K562 (cell line): ENCODE measurements at regions not wholly inside any gene's neighbourhood (a gene's known extent, or its start where the extent isn't known, plus 50 kb on each side); places are given as distances from the start of the nearest gene placed in this dataset.

Experiments used
- BHLHE40 ChIP-seq: IDR thresholded peaks from 2 replicates; pipeline ENCODE4 v1.6.1; 2011; ENCODE audit warnings: low read length, improper control_type of control experiment
- CBFA2T2 ChIP-seq: fragments of 450-650 bp; conservative IDR thresholded peaks from 2 replicates; pipeline ENCODE4 v1.6.1; 2017; ENCODE audit warnings: mild to moderate bottlenecking
- CTCF ChIP-seq, 3 experiments: IDR thresholded peaks in 2 of 3; conservative IDR thresholded peaks in 1 of 3; 2 replicates each; pipeline ENCODE4 v1.5.1; 2011 to 2012; ENCODE audit warnings: low read length in 3 of 3, mild to moderate bottlenecking in 3 of 3, control low read depth in 2 of 3, improper control_type of control experiment in 1 of 3, inconsistent platforms in 1 of 3, low read depth in 1 of 3, mixed read lengths in 1 of 3, moderate library complexity in 1 of 3; ENCODE audit not compliant: insufficient read depth in 2 of 3
- E2F3 ChIP-seq: fragments of 250-450 bp; sonication (Bioruptor Pico); IDR thresholded peaks from 2 replicates; pipeline ENCODE4 v1.4.0; 2020; ENCODE audit warnings: mild to moderate bottlenecking
- E2F6 ChIP-seq, 2 experiments: IDR thresholded peaks; 2 replicates each; pipeline ENCODE4 v1.6.1; 2011; ENCODE audit warnings: borderline replicate concordance in 1 of 2, control low read depth in 1 of 2, low read depth in 1 of 2, low read length in 1 of 2, mild to moderate bottlenecking in 1 of 2, mixed read lengths in 1 of 2, moderate library complexity in 1 of 2; ENCODE audit not compliant: insufficient read depth in 1 of 2, insufficient read length in 1 of 2, poor library complexity in 1 of 2, severe bottlenecking in 1 of 2; ENCODE audit errors: extremely low read depth in 1 of 2
- ETS2 ChIP-seq: IDR thresholded peaks from 2 replicates; pipeline ENCODE4 v1.6.1; 2016; ENCODE audit warnings: borderline replicate concordance, missing genetic modification characterization, mild to moderate bottlenecking, moderate library complexity, missing compliant biosample characterization; ENCODE audit not compliant: poor library complexity, severe bottlenecking
- GTF2E2 ChIP-seq: fragments of 200-800 bp; sonication (Bioruptor generic); IDR thresholded peaks from 2 replicates; pipeline ENCODE4 v1.6.1; 2016; ENCODE audit warnings: missing genetic modification characterization, missing compliant biosample characterization
- L3MBTL2 ChIP-seq: fragments of 450-650 bp; IDR thresholded peaks from 2 replicates; pipeline ENCODE4 v1.6.1; 2016; ENCODE audit warnings: mild to moderate bottlenecking, moderate library complexity
- PHB2 ChIP-seq: fragments of 450-650 bp; IDR thresholded peaks from 2 replicates; pipeline ENCODE4 v1.6.1; 2017; ENCODE audit warnings: low read depth
- TOE1 ChIP-seq, 2 experiments: fragments of 450-650 bp in 1 of 2; sonication (generic) in 1 of 2; formaldehyde crosslinking in 1 of 2; IDR thresholded peaks; 2 replicates each; pipeline versions ENCODE4 v1.7.1 to v1.8.0; 2016 to 2022; ENCODE audit warnings: borderline replicate concordance in 2 of 2, mild to moderate bottlenecking in 2 of 2, antibody characterized with exemption in 1 of 2, inconsistent platforms in 1 of 2, low read depth in 1 of 2, missing genetic modification reagents in 1 of 2, moderate library complexity in 1 of 2
- TF ChIP-seq, protein P1 (sequence below): sonication (generic); formaldehyde crosslinking; IDR thresholded peaks from 2 replicates; pipeline ENCODE4 v1.5.0; 2020; ENCODE audit warnings: missing genetic modification reagents
- TF ChIP-seq, protein P2 (sequence below), 2 experiments: fragments of 450-650 bp; formaldehyde crosslinking in 1 of 2; IDR thresholded peaks; 2 replicates each; pipeline versions ENCODE4 v1.4.0 to v1.6.1; 2014 to 2020; ENCODE audit warnings: mild to moderate bottlenecking in 2 of 2, borderline replicate concordance in 1 of 2, low read depth in 1 of 2
- TF ChIP-seq, protein P3 (sequence below): sonication (generic); formaldehyde crosslinking; IDR thresholded peaks from 2 replicates; pipeline ENCODE4 v1.8.1; 2023; ENCODE audit warnings: mild to moderate bottlenecking, missing genetic modification reagents

DNA sequence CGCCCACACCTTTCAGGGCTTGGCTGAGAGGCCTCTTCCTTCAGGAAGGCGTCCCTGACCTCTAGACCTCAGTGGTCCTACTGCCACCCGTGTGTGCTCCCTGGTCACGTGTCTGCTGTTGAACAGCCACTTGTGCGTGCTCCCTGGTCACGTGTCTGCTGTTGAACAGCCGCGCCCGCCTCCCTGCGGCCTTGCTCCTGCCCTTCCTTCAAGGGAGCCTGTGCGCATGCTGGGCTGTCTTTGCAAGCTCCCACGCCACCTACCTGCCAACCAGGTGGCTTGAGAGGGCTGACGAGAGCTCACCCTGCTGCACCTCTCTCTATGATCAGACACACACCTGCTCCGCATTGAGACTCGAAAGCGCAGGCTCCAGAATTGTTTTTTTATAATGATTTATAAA, 179.3 kb downstream of the BMP7 start (continued):
- TF ChIP-seq E2F6 (IDR thresholded peaks at IDR 0.05; ENCODE audit: borderline replicate concordance in 1 of 2, extremely low read depth in 1 of 2, insufficient read depth in 1 of 2, insufficient read length in 1 of 2, low read depth in 1 of 2, low read length in 1 of 2, poor library complexity in 1 of 2, severe bottlenecking in 1 of 2) = peak in 1 of 2 experiments; percentile 48
- TF ChIP-seq, protein P1, sequence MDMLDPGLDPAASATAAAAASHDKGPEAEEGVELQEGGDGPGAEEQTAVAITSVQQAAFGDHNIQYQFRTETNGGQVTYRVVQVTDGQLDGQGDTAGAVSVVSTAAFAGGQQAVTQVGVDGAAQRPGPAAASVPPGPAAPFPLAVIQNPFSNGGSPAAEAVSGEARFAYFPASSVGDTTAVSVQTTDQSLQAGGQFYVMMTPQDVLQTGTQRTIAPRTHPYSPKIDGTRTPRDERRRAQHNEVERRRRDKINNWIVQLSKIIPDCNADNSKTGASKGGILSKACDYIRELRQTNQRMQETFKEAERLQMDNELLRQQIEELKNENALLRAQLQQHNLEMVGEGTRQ (CRISPR knock-in tag) = peak; percentile 88
- TF ChIP-seq CBFA2T2 = peak; percentile 39; the same call in 1 of the 2 replicates
- TF ChIP-seq E2F3 (CRISPR knock-in tag) = no peak
- peak; percentile 24; the same call in 1 of the 2 replicates for TF ChIP-seq L3MBTL2
- TF ChIP-seq TOE1 (IDR thresholded peaks at IDR 0.05; ENCODE audit: borderline replicate concordance) = peak; percentile 55; the same call in 1 of the 2 replicates
- no peak for TF ChIP-seq TOE1 (CRISPR knock-in tag; IDR thresholded peaks at IDR 0.05; ENCODE audit: borderline replicate concordance, low read depth)
- 0 out of 6 replicates have a peak, but pooled peaks of 1 of the 3 experiments have one; percentile 5 for TF ChIP-seq CTCF (IDR thresholded peaks at IDR 0.05 in 2 of 3, conservative IDR thresholded peaks at IDR 0.05 in 1 of 3; ENCODE audit: insufficient read depth in 2 of 3, low read depth in 1 of 3, low read length in 3 of 3)
- TF ChIP-seq, protein P2, sequence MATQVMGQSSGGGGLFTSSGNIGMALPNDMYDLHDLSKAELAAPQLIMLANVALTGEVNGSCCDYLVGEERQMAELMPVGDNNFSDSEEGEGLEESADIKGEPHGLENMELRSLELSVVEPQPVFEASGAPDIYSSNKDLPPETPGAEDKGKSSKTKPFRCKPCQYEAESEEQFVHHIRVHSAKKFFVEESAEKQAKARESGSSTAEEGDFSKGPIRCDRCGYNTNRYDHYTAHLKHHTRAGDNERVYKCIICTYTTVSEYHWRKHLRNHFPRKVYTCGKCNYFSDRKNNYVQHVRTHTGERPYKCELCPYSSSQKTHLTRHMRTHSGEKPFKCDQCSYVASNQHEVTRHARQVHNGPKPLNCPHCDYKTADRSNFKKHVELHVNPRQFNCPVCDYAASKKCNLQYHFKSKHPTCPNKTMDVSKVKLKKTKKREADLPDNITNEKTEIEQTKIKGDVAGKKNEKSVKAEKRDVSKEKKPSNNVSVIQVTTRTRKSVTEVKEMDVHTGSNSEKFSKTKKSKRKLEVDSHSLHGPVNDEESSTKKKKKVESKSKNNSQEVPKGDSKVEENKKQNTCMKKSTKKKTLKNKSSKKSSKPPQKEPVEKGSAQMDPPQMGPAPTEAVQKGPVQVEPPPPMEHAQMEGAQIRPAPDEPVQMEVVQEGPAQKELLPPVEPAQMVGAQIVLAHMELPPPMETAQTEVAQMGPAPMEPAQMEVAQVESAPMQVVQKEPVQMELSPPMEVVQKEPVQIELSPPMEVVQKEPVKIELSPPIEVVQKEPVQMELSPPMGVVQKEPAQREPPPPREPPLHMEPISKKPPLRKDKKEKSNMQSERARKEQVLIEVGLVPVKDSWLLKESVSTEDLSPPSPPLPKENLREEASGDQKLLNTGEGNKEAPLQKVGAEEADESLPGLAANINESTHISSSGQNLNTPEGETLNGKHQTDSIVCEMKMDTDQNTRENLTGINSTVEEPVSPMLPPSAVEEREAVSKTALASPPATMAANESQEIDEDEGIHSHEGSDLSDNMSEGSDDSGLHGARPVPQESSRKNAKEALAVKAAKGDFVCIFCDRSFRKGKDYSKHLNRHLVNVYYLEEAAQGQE (IDR thresholded peaks at IDR 0.05; ENCODE audit: borderline replicate concordance) = peak; percentile 13; the same call in 1 of the 2 replicates
- TF ChIP-seq, protein P2 (CRISPR knock-in tag; IDR thresholded peaks at IDR 0.05; ENCODE audit: low read depth) = no peak
- TF ChIP-seq, protein P3, sequence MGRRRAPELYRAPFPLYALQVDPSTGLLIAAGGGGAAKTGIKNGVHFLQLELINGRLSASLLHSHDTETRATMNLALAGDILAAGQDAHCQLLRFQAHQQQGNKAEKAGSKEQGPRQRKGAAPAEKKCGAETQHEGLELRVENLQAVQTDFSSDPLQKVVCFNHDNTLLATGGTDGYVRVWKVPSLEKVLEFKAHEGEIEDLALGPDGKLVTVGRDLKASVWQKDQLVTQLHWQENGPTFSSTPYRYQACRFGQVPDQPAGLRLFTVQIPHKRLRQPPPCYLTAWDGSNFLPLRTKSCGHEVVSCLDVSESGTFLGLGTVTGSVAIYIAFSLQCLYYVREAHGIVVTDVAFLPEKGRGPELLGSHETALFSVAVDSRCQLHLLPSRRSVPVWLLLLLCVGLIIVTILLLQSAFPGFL (CRISPR knock-in tag) = no peak
- no peak for TF ChIP-seq PHB2
- no peak for TF ChIP-seq GTF2E2
- no peak for TF ChIP-seq ETS2
- peak; percentile 78 for TF ChIP-seq BHLHE40
